NCI-H146 treated with DMSO at 0.1 percent for 48 hours (cell line): ENCODE measurements at regions not wholly inside any gene's neighbourhood (a gene's known extent, or its start where the extent isn't known, plus 50 kb on each side); places are given as distances from the start of the nearest gene placed in this dataset.
"Not testable (repeated sequence)": the region's sequence is repeated elsewhere in the genome, so short reads cannot be mapped to it uniquely, and the experiment has no call there.

Source experiments
- DNase-seq: peaks from one replicate; lab custom pipeline; 2025; ENCODE audit not compliant: unreplicated experiment; lab: John Stamatoyannopoulos, UW

DNA sequence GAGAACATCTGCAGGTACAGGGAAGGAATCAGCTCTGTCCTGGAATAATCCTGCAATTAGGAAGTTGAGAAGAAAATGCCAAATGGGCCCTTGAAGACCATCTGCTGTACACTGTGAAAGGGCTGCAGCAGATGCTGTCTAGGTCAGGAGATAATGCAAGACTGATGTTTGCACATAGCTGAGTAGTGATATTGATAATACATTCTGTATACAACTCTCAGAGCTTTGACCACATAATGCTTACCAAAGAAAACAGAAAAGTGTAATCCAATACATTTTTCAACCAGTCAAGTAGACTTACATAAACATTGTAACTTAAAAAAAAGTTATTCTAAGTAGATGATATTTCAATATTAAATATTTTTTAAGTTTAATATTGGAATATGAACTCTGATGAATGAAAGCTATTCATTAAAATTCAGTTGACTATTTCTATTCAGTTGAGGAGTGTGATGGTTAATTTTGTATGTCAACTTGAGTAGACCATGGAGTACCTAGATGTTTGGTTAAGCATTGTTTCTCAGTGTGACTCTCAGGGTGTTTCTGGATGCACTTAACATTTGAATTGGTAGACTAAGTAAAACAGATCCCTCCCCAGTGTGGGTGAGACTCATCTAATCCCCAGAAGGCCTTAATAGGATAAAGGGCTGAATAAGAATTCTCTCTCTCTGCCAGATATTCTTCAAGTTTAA is 380.1 kb upstream of the PRR16 start:
- DNase-seq: no peak

DNA sequence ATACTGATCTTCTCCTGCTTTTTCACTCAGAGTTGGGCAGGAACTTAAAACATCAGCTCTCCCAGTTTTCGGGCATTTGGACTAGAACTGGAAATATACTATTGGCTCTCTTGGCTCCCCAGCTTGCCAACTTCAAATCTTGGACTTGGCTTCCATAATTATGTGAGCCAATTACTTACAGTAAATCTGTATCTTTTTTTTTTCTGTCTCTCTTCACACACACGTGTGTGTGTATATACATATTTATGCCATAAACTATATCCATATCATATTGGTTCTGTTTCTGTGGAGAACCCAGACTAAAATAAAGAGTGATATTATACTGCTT is 379.6 kb upstream of the PRR16 start:
- DNase-seq: no peak

DNA sequence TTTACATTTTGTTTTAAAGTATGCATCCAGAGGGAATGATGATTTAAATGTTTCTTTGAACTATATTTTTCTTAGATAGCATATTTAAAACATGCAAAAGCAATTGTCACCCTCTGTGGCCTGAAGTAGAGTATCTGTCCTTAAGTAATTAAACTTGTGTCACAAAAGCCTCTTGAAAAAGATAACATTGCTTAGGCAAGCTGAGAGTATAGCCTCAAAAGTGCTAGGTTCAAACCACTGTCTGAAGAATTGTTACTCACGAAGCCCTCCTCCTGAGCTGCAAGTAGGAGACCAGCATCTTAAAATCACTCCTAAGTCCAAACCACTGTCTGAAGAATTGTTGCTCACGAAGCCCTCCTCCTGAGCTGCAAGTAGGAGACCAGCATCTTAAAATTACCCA is 378.0 kb upstream of the PRR16 start:
- DNase-seq: no peak

DNA sequence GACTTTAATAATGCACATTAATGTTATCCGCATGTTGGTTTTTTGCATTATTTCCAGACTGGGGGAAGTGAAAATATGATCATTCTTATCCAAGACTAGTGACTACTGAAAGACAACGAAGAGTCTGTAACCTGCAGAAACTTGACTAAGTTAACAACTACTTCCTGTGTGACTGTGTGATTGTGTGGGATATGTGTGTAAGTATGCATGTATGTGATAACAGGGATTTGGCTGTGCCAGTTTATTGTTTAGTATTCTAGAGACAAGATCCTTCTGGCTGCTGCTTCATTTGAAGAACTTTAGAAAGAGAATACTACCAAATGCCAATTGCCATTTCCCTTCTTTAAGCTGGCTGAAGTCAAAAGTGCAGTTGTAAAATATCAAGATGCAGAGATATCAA is 375.7 kb upstream of the PRR16 start:
- no peak for DNase-seq

DNA sequence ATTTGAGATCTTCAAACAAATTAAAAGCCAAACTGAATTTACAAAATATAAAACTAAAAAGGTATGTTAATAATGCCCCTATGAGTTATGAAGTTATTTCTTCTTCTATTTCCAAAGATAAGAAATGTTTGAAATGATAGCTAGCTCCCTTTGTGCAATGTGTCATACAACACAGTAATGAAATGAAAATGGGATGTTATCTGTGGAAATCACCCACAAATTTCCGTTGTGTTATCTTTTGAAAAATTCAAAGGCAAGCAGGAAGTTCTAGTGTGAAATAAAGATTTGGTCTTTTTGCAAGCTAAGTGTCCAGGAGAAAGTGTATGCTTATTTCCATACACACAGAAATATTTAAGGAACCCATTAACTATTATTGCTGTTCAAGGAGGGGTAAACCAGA is 375.3 kb upstream of the PRR16 start:
- no peak for DNase-seq

DNA sequence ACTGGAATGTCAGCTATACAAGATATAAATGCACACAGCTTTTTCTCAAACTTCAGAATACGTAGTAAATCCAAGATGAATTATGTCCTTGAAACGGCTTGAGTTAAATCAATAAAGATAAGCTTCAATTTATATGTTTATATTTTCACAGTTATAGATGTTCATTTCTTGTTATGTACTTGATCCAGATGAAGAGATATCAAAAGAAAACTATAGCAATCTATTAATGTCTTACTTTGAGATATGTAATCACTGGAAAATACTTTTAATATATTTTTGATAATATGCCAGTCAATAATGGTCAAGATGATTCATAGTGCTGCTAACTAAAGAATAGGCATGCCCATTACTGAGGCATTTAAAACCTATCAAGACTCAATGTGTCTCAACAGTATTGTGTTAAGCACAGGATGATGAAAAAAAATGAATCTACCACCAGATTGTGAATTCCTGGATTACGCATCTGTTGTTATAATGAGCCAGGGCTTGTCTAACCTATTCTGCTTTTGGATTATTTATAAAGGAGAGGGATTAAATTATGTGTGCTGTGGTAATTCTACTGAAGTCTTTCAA is 372.6 kb upstream of the PRR16 start:
- no peak for DNase-seq

DNA sequence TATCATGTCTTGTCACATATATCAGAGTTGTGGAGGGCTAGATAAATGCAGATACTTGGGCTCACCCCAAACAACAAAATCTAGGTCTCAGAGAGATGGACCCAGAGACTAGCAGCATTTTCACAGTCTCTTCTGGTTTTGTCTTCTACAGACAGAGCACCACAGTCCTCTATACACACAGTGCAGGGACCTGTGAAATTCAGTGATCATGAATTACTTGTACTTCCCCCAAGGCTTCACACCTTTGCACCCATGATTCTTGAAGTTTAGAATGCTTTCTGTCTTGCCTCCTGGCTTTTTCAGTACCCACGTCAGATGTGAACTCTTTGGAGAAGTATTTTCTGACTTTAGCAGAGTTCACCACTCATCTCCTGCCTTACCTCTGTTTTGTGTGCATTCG is 371.5 kb upstream of the PRR16 start:
- DNase-seq: no peak

DNA sequence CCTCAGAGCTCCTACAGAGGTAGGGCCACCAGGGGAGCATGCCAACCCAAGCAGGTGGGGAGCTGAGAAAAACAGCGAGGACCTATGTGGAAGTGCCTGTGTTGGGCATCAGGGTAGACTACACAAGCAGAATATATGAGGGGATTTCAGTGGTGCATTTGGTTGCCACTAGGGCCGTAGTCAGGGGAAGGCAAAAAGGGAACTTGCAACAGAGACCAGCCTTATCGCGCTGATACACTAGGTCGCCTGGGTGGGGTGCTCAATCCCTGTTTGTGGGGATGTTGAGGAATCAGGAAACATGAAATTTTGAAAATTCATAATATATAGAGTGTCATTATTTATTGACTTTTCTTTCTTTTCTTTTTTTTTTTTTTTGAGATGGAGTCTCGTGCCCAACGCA is 370.9 kb upstream of the PRR16 start:
- DNase-seq: no peak

DNA sequence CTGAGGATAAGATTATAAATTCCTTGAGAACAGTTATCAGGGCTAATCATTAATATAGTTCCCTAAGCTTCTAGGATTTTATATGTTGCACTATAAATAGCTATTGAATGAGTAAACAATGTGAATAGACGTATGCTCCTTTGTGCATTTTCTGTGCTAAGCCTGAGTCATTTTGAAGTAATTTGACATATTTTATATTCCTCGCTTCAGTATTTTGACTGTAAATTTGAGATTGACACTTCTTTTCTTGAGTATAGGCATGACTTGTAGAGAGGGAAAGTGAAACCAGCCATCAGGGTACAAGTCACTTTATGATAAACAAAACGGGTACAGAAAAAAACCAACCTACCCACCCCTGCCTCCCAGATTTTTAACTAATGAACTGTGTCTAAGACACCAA is 367.7 kb upstream of the PRR16 start:
- DNase-seq: no peak

DNA sequence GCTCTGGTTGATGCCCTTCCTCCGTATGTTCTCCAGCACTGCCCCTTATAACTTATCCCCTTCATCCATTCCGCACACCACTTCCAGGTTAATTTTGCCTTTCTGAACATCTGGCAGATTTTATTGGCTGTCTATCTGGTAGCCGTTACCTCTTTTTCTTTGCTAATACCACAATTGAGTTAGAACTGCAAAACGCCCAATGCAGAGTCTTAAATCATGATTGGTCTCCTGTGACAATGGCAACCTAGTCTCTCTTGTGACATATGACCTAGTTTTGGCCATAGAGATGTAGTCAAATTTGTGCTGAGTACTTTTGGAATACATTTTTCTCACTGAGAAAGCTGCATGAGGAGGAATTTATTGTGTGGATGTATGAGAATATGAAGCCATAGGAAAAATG is 365.7 kb upstream of the PRR16 start:
- no peak for DNase-seq

DNA sequence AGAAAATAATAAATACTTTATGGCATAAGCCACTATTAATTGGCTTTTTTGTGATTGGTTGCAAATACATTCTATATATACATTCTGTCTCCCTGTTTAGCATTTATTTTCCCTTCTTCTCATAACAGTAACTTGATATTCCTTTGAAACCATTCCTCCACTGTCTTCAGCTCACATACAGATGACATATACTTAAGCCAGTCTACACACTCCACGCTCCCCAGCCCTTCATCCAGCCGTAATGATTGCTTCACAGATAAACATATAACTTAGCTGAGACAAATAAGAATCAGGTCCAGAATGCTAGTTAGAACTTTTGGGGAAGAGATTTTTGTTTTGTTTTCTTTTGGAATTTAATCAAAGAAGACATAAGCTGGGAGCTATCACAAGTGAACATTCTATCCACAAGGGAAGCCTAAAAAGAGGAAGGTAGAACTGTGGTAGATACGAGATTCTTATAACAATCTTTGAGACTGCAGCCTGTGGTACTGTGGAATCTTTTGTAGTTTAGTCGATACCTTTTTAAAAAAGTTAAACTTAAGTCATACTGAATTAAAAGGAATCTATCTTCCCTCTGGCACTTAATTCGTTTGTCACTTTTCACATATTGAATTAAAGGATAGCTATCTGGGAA is 365.1 kb upstream of the PRR16 start:
- DNase-seq: no peak

DNA sequence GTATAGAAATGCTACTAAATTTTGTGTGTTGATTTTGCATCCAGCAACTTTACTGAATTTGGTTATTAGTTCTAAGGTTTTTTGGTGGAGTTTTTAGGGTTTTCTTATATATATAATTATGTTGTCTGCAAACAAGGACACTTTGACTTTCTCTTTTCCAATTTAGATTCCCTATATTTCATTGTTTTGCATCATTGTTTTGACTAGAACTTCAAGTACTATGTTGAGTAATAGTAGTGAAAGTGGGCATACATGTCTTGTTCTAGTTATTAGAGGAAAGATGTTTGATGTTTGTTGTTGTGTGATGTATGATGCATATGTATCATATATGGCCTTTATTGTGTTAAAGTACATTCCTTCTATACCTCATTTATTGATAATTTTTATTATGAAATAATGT is 362.3 kb upstream of the PRR16 start:
- no peak for DNase-seq

DNA sequence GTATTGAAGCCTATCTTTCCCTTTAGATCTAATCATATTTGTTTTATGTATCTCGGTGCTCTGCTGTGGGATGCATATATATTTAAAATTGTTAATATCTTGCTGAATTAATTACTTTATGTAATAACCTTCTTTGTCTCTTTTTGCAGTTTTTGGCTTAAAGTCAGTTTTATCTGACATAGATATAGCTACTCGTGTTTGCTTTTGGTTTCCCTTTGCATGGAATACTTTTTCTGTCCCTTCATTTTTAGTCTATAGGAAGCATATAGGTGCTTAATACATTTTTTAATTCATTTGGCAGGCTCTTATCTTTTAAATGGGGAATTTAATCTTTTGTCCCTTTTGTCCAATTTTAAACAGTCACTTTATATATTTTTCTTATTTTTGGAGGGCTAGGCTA is 360.6 kb upstream of the PRR16 start:
- no peak for DNase-seq

DNA sequence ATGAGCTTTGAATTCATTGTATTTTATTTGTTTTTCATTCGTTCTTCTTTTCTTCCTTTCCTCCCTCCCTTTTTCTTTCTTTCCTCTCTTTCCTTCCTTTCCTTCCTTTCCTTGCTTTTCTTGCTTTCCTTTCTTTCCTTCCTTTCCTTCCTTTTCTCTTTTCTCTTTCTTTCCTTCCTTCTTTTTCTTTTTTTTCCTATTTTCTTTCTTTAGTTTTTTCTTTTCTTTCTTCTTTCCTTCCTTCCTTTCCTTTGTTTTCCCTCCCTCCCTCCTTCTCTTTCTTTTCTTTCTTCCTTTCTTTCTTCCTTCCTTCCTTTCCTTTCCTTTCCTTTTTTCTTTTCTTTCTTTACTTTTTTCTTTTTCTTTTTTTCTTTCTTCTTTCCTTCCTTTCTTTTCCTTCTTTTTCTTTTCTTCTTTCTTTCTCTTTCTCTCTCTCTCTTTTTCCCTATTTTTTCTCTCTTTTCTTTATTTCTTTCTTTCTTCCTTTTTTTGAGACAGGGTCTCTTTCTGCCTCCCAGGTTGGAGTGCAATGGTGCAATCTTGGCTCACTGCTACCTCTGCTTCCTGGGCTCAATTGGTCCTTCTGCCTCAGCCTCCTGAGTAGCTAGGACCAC is 357.1 kb upstream of the PRR16 start:
- no peak for DNase-seq

DNA sequence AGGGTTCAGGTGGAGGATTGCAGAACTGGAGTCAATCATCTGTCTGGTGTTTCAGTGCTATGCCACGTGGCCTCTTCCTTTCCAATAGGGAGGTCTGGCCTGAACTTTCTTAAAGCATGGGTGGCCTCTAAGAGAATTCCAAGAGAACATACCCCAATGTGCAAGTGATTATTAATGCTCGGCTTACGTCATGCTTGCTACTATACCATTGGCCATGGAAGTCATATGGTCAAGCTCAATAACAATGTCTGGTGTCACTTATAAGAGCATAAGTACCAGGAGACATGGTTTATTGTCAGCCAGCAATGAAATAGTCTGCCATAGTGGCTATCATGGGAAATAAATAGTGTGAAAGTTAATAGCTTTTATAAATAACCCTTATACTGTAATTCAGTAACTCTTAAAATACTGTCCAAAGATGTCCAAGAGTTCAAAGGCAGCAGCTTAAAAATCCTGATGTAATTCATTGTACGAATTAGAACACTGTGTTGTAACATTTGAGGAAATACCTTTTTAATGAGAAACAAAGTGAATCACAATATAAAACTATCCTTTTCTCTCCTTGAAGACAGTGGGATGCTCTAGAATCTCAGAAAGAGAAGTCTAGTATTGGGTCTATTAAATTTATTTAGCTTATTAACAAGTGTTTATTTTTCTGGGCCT is 355.4 kb upstream of the PRR16 start:
- DNase-seq: no peak

DNA sequence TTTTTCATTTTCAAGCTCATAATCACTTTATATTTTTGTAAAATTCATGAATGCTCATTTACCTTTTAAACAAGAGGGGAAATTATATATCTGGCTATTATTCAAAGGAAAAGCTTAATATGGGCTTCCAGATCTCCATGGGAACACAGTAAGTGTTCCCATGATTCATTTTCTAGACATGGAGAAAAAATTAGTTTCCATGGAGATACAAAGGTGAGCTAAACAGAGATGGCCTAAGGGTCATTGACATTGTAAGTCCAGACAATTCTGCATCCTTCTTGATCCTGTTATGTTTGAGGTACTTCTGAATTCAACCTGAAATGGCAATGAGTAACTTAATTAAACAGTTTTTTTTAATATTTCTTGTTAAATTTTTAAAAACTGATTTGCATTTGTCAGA is 341.4 kb upstream of the PRR16 start:
- no peak for DNase-seq

DNA sequence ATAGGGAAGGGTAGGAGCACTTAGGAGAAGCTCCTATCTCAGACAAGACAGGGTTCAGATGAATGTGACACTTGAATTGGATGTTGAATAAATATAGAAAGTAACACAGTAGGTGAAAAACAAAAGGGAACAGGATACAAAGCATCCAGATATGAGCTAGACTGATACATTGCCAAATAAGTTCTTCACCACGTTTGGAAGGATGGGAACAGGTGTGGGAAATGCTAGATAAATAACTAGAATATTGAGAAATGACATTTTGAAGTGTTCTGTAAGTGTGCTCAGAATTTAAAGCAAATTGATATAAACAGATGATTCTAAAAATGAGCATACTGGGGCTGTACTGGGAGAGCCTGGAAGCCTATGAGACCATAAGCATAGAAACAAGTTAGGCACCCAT is 340.1 kb upstream of the PRR16 start:
- DNase-seq: no peak

DNA sequence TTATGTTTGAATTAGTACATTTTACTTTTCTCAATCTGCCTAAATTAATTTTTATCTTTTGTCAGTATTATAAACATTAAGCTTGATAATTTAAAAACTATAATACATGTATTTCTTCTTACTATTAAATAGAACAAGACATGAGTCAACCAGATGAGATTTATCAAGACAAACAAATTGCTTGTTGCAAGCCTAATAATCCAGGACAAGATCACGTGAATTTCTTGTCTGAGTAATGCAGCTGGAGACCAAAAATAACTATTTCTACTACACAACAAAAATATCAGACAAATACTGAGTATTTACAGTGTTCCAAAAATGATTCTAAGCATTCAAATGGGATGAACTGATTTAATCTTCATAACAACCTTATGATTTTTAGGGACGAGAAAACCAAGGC is 339.1 kb upstream of the PRR16 start:
- DNase-seq: no peak

DNA sequence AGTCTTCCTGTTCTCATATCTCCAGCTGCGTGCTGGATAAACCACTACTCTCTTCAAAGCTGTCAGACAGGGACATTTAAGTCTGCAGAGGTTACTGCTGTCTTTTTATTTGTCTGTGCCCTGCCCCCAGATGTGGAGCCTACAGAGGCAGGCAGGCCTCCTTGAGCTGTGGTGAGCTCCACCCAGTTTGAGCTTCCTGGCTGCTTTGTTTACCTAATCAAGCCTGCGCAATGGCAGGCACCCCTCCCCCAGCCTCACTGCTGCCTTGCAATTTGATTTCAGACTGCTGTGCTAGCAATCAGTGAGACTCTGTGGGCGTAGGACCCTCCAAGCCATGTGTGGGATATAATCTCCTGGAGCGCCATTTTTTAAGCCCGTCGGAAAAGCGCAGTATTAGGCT is 331.8 kb upstream of the PRR16 start:
- DNase-seq: not testable (repeated sequence)

DNA sequence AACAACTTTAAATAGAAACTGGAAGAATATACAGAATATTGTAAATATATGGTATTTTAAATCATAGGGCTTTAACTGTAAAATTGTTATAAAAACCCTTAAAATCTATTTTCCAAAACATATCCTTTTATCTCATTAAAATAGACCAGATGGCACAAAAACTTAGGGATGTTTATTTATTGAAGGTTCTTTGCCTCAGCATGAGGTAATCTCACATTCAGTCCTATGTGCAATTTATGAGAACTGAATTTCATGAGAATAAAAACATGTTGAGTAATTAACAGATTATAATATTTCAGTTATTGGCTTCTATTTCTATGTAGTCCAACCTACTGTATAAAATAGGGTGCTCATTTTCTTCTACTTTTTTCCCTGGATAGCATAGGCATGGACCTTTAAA is 329.2 kb upstream of the PRR16 start:
- DNase-seq: no peak

DNA sequence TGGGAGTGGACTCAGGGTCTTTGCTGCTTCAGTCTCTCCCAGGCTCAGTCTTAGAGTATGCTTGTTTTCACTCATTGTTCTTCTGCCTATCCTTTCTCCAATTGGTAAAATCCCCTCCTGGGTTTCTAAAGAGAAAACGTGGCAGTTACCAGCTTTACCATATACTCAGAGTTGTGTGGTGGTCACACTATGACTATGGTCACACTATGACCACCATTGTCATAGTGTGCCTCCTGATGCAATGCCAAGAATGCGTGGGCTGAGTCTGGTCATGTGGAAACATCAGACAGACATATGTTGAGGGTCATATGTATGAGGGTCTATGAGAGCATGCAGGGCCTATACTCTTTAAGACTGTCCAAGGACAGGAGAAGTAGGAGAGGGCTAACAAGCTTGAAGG is 326.5 kb upstream of the PRR16 start:
- DNase-seq: no peak

DNA sequence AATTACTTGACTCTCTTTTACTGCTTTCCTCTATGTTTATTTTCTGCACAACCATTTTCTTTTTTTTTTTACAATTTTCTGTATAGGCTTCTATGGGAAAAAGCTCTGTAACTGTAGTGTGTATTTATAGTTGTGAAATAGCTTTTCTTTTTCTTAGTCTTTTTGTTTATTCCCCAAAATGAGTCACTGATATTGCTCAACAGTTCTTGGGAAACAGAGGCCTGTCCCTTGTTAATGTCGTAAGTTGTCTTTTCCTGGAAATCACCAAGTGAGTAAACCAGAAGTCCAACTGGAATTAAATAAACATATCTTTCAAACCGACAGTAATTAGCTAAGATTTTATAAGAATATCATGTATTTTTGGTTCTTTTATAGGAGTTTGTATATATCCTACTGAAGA is 325.1 kb upstream of the PRR16 start:
- DNase-seq: no peak
